Large intestine (tissue), 3 donors: ENCODE measurements at regions not wholly inside any gene's neighbourhood (a gene's known extent, or its start where the extent isn't known, plus 50 kb on each side); places are given as distances from the start of the nearest gene placed in this dataset.
A peak's percentile ranks its signal among the peaks of the same experiment; 100 is the strongest.

Experiments
- DNase-seq, 2 donors: peaks; one replicate each; pipeline versions ENCODE4 v3.0.0 to v3.0.0-alpha.2; 2013
- H3K27ac ChIP-seq: one replicate; pipeline ENCODE4 v1.5.1; 2013; ENCODE audit warnings: low read length
- H3K27me3 ChIP-seq: 2 replicates; pipeline ENCODE4 v1.6.1; 2013; ENCODE audit warnings: low read length; ENCODE audit not compliant: control insufficient read depth, insufficient read depth
- H3K36me3 ChIP-seq: 2 replicates; pipeline ENCODE4 v1.6.1; 2013; ENCODE audit warnings: low read length; ENCODE audit not compliant: control insufficient read depth, insufficient read depth
- H3K4me1 ChIP-seq: one replicate; pipeline ENCODE4 v1.6.1; 2013; ENCODE audit warnings: low read length; ENCODE audit not compliant: control insufficient read depth, insufficient read depth
- H3K4me3 ChIP-seq: one replicate; pipeline ENCODE4 v1.5.1; 2013; ENCODE audit warnings: low read length
- H3K9me3 ChIP-seq: one replicate; pipeline ENCODE4 v1.6.1; 2013; ENCODE audit warnings: mild to moderate bottlenecking, low read depth, low read length, moderate library complexity; ENCODE audit not compliant: control insufficient read depth
- WGBS: methylation state at CpG from one replicate; pipeline ENCODE4 v1.1.5; 2013; ENCODE audit warnings: low lambda C conversion rate; ENCODE audit not compliant: insufficient coverage; 5-methylcytosine and 5-hydroxymethylcytosine counted together

- no peak for DNase-seq
- WGBS: 100% methylated on average over 1 of the region's 2 CpGs
- no peak overlapping the region for H3K27ac ChIP-seq
- H3K4me1 ChIP-seq: no peaks in the 10 kb centered on the region
- no peaks in the 10 kb centered on the region for H3K27me3 ChIP-seq
- no peaks in the 10 kb centered on the region for H3K9me3 ChIP-seq
- H3K36me3 ChIP-seq: no peaks in the 10 kb centered on the region
- no peak overlapping the region for H3K4me3 ChIP-seq
Measured at GRCh38 chr17:53150101-53150698, 672.5 kb upstream of the KIF2B start.

GRCh38 chr17:53149316-53149715 is 673.4 kb upstream of the KIF2B start:
- DNase-seq: no peak
- Histone ChIP-seq H3K4me3 (no peak overlapping the region), H3K4me1 (no peaks in the 10 kb centered on the region), H3K36me3 (no peaks in the 10 kb centered on the region), H3K27ac (no peak overlapping the region), H3K9me3 (no peaks in the 10 kb centered on the region), H3K27me3 (no peaks in the 10 kb centered on the region)
- WGBS: 86% methylated on average over 3 of the region's 3 CpGs

GRCh38 chr17:53148058-53148457 is 674.7 kb upstream of the KIF2B start:
- H3K36me3 ChIP-seq: no peaks in the 10 kb centered on the region
- 91% methylated on average over 1 of the region's 1 CpG for WGBS

DNA sequence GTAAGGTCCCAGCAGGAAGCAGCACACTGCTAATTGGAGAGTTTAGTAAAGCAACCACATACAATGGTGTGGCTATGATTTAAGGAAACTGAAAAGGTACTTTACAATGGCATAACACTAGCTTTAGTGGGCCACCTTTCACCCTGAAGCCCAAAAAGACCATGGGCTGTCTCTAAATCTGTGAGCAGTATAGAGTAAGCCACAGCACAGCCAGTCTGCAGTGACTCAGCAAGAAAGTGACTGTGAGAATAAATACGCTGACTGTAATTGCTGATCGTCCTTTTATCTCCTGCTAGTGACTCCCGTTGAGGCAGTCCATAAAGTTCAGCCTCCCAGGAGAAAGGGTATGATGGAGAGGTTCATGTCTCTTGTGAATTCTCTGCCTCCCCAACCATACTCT is 679.8 kb upstream of the KIF2B start:
- WGBS: no CpG with 5 or more reads among the region's 3 CpGs
- Histone ChIP-seq H3K4me1 (no peaks in the 10 kb centered on the region), H3K27ac (no peak overlapping the region), H3K27me3 (no peaks in the 10 kb centered on the region), H3K36me3 (no peaks in the 10 kb centered on the region), H3K4me3 (no peak overlapping the region), H3K9me3 (no peaks in the 10 kb centered on the region)
- peak in 1 of 2 donors; percentile 10 for DNase-seq

More at GRCh38 chr17:53148058-53148457, 674.7 kb upstream of the KIF2B start:
- Histone ChIP-seq H3K9me3 (no peaks in the 10 kb centered on the region), H3K27me3 (no peaks in the 10 kb centered on the region), H3K4me3 (no peak overlapping the region), H3K4me1 (no peaks in the 10 kb centered on the region), H3K27ac (no peak overlapping the region)
- no peak for DNase-seq

DNA sequence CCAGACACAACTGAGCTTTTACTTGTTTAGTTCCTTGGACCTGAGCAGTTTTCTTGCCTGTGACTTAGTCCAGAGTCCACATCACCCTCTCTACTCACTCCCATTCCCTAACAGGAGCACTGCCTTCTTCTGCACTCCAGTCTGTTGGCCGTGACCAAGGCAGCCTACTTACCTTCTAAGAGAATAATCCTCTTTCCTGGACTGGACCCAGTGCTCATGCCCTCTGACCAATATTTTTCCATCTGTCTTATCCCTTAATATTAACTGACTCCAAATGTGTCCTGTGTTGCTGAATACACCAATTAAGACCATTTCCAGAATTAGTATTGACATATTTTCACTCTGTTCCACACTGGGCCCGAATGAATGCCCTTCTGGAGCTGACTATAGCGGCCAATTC is 681.0 kb upstream of the KIF2B start:
- no peaks in the 10 kb centered on the region for H3K9me3 ChIP-seq
- H3K36me3 ChIP-seq: no peaks in the 10 kb centered on the region
- no peak overlapping the region for H3K27ac ChIP-seq
- no CpG with 5 or more reads among the region's 3 CpGs for WGBS
- H3K27me3 ChIP-seq: no peaks in the 10 kb centered on the region
- no peak overlapping the region for H3K4me3 ChIP-seq
- no peak for DNase-seq
- no peaks in the 10 kb centered on the region for H3K4me1 ChIP-seq

DNA sequence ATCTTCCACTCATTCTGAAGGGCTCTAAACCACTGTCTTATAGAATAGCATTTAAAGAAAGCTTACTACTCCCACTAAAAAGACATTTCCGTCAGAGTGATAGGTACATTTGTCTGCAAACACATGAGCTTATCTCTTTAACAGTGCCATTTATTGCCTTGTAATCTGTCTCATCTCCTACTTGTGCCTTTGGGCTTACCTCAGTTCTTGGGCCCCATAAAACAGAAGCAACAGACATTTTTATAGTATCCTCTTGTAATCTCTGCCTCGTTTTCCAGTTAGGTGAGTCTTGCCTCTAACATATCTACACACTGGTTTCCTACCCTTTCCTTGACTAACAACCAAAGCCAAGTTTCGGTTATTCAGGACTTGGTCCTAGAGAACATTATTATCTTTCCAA is 681.4 kb upstream of the KIF2B start:
- Histone ChIP-seq H3K9me3 (no peaks in the 10 kb centered on the region), H3K4me3 (no peak overlapping the region), H3K36me3 (no peaks in the 10 kb centered on the region), H3K27ac (no peak overlapping the region), H3K27me3 (no peaks in the 10 kb centered on the region), H3K4me1 (no peaks in the 10 kb centered on the region)
- 43% methylated on average over 2 of the region's 3 CpGs for WGBS
- DNase-seq: no peak

DNA sequence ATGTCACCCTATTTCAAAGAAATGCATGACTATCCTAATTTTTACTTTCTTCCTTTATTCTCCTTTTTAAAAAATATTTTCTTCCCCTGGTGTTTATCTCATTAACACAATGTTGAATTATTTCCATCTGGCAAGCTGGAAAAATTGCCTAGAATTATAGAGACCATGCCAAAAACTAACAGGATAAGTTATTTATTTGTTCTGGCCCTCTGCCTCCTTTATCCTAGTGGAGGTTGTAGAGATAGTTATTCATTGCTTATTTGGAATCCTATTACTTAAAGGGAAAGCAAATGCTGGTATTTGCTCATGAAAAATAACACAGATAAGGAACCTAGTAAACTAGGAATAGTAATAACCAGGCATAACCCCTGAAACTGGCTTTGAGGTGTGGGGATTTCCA is 684.9 kb upstream of the KIF2B start:
- no peak for DNase-seq
- H3K27ac ChIP-seq: no peak overlapping the region

DNA sequence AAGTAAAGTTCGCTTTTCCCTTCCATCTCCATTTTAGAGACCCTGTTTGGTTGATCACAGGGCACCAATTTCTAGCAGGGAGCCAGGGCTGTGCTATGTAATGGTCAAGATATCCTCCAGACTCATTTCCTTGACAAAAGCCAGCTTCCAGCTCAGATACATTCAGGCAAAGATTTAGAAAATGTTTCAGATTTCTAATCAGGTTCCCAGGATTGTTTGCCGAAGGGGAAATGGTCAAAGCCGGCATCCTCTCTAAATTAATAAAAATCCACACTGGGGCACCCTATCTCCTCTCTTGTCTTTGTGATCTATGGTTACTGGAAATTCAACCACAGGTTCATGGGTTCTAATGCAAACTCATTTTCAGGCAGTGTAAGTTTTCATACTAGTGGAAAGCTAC is 686.8 kb upstream of the KIF2B start:
- WGBS: no CpG with 5 or more reads among the region's 3 CpGs
- no peaks in the 10 kb centered on the region for H3K27me3 ChIP-seq
- no peaks in the 10 kb centered on the region for H3K9me3 ChIP-seq
- no peaks in the 10 kb centered on the region for H3K36me3 ChIP-seq
- H3K4me1 ChIP-seq: no peaks in the 10 kb centered on the region
- H3K27ac ChIP-seq: no peak overlapping the region
- no peak for DNase-seq
- H3K4me3 ChIP-seq: no peak overlapping the region

More for the DNA sequence above, 684.9 kb upstream of the KIF2B start:
- no peaks in the 10 kb centered on the region for H3K36me3 ChIP-seq
- H3K27me3 ChIP-seq: no peaks in the 10 kb centered on the region
- no peak overlapping the region for H3K4me3 ChIP-seq
- H3K9me3 ChIP-seq: no peaks in the 10 kb centered on the region
- H3K4me1 ChIP-seq: no peaks in the 10 kb centered on the region

- 25% methylated on average over 1 of the region's 5 CpGs for WGBS
- no peaks in the 10 kb centered on the region for H3K27me3 ChIP-seq
- H3K27ac ChIP-seq: no peak overlapping the region
- no peak overlapping the region for H3K4me3 ChIP-seq
- H3K36me3 ChIP-seq: no peaks in the 10 kb centered on the region
- no peaks in the 10 kb centered on the region for H3K4me1 ChIP-seq
- no peaks in the 10 kb centered on the region for H3K9me3 ChIP-seq
- no peak for DNase-seq
Measured at GRCh38 chr17:53134548-53134947, 688.2 kb upstream of the KIF2B start.

- 46% methylated on average over 2 of the region's 5 CpGs for WGBS
- Histone ChIP-seq H3K27me3 (no peaks in the 10 kb centered on the region), H3K36me3 (no peaks in the 10 kb centered on the region), H3K27ac (no peak overlapping the region), H3K4me3 (no peak overlapping the region), H3K4me1 (no peaks in the 10 kb centered on the region), H3K9me3 (no peaks in the 10 kb centered on the region)
- DNase-seq: no peak
Measured at GRCh38 chr17:53133876-53134275, 688.9 kb upstream of the KIF2B start.

DNA sequence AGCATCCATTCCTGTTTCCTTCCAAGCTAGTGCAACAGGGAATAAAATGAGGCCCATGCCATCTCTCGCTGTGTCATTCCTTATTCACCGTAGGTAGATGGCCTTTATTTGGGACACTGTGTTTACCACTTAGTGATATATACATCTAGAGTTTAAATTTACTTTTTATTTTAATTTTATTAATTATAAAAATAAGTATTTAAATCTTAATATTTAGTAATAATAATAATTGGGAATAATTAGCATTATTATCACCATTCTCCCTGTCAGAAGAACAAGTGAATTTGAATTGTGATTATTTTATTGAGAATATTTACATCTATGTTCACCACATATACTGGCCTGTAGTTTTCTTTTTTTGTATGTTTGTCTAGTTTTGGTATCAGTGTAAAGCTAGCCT is 692.9 kb upstream of the KIF2B start:
- DNase-seq: no peak
- Histone ChIP-seq H3K9me3 (no peaks in the 10 kb centered on the region), H3K4me1 (no peaks in the 10 kb centered on the region), H3K4me3 (no peak overlapping the region), H3K36me3 (no peaks in the 10 kb centered on the region), H3K27me3 (no peaks in the 10 kb centered on the region), H3K27ac (no peak overlapping the region)
- WGBS: 92% methylated on average over 2 of the region's 2 CpGs
